HG02981 (cell line): ENCODE measurements at regions not wholly inside any gene's neighbourhood (a gene's known extent, or its start where the extent isn't known, plus 50 kb on each side); places are given as distances from the start of the nearest gene placed in this dataset.

ENCODE experiments used
- ATAC-seq: cut with Tn5 transposase; IDR thresholded peaks from one replicate; pipeline ENCODE4 v1.9.1; 2021; ENCODE audit warnings: mild to moderate bottlenecking, moderate library complexity; ENCODE audit not compliant: unreplicated experiment

GRCh38 chr12:25712169-25712568 lies 159.1 kb upstream of the LMNTD1 start:
- peak; percentile 35 for ATAC-seq

- peak; percentile 99 for ATAC-seq
These were observed 160.2 kb upstream of the LMNTD1 start for GRCh38 chr12:25713264-25713663.

DNA sequence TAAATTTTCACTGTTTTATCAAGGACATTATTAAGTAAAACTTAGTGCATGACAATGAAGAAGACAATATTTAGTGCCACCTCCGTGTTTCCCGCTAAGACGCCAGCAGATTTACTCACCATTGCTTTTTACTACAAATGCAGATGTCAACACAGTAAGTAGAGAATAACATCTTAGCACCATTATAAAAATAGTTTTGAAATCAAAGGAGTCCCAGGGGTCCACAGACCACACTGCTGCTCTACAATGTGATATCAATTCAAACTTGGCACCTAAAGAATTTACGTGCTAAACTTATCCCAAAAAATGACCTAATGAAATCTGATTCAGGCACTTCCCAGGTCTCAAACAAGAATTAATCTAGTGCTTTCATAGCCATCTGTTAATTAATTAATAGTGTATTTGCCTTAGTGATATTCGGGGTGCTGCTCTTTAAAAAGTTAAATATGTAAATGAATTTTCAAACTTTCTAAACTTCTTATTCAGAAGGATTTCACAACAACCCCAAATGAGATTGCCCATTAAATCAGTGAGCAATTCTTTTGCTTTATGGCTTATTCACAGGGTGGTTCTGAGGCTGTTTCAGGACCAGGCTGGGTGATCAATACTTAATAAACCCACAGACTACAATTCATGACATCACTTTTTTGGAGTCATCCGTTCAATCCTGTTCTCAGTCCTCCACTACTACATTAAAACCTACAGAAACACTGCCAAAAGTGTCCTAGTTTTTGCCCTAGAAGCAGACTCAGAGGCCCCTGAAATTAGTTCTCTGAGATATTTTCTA lies 161.3 kb upstream of the LMNTD1 start:
- no peak for ATAC-seq

- no peak for ATAC-seq
These were observed 162.0 kb upstream of the LMNTD1 start for GRCh38 chr12:25715102-25715501.

DNA sequence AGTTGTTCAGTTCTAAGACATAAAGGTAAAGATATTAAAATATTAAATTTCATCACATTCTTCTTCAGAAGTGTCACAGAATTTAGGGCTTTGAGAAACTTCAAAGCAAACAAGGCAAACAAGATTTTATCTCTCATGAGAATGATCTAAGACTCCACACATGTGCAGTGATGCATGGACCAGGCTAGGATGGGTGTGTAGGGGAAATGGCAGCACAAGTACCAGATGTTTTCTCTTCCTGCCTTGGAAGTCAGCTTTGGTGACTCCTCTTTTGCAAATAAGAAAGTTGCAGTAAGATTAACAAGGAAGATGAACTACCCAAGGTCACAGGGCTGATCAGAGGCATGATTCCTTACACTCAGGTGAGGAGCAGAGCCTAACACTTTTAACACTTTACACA lies 163.8 kb upstream of the LMNTD1 start:
- ATAC-seq = no peak

GRCh38 chr12:25717552-25717951 lies 164.5 kb upstream of the LMNTD1 start:
- no peak for ATAC-seq

GRCh38 chr12:25718081-25718731 lies 165.1 kb upstream of the LMNTD1 start:
- ATAC-seq = no peak

GRCh38 chr12:25719505-25719904 lies 166.4 kb upstream of the LMNTD1 start:
- no peak for ATAC-seq

- ATAC-seq = no peak
These were observed 170.3 kb upstream of the LMNTD1 start for GRCh38 chr12:25723336-25723735.

DNA sequence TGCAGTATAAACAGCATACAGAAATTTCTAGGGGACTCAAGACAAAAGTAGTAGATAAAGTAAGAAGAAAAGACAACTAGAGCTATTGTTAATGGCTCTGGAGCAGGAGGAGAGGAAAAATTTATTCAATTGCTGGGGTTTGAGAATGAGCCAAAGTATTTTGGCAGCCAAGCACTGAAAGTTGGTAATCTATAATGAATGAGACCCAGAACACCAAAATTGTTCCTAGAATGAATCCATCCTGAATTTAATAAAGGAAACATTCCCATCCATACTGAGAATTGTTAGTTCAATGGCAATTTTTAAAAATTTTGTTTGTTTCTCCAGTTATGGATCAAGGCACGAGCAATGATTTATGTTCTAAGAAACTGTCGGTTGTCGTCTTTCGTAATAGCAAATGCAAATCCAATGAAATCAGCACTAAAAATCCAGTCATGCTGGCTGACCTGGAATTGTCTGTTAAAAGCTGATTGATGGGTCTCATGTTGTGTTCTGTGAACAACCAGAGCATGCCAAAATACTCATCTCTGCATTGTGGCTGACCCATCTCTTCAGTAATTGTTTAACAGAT lies 170.9 kb upstream of the LMNTD1 start:
- ATAC-seq = no peak

GRCh38 chr12:25725470-25725869 lies 172.4 kb upstream of the LMNTD1 start:
- no peak for ATAC-seq

- no peak for ATAC-seq
These were observed 172.8 kb upstream of the LMNTD1 start for GRCh38 chr12:25725931-25726330.

- ATAC-seq = no peak
These were observed 175.0 kb upstream of the LMNTD1 start for GRCh38 chr12:25728056-25728595.

GRCh38 chr12:25730489-25731349 lies 177.6 kb upstream of the LMNTD1 start:
- ATAC-seq = no peak

DNA sequence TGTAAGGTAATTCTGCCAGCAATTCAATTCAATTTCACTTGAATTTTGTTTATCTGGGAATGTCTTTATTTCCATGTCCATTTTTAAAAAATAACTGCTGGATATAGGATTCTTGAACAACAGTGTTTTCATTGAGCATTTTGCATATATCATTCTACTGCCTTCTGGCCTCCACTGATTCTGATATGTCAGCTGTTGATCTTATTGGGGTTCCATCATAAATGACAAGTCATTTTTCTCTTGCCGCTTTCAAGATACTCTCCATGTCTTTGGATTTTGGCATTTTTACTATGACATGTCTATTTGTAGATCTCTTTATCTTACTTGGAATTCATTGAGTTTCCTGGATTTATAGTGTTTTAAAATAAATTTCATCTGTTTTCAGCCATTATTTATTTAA lies 180.5 kb upstream of the LMNTD1 start:
- no peak for ATAC-seq

DNA sequence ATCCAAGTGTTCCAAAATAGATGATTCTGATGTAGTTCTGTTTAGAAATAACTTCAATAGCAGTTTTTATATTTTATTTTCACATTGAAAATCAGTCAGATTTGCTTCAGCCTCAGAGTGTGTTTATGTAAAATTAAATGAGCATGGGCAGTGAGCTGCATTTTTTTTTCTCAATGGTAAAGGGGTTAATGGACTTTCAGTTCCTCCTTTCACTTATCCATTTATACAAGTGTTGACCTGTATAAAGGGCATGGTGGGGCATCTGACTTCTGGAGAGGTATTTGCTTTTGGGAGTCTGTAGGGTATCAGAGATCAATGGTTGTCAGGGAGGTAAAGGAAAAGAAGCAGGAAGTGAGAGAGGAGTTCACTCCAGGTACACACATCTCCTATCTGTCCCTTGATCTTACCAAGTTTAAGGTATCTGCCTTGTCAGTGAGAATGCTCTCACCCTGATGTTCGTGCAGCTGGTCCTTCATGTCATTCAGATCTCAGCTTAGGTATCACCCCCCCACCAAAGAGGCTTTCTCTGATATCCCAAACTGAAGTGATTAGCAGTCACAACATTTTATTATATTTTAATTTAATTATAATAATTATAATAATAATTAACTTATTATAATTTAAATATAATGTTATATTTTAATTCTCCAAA lies 181.6 kb upstream of the LMNTD1 start:
- peak; percentile 62 for ATAC-seq

DNA sequence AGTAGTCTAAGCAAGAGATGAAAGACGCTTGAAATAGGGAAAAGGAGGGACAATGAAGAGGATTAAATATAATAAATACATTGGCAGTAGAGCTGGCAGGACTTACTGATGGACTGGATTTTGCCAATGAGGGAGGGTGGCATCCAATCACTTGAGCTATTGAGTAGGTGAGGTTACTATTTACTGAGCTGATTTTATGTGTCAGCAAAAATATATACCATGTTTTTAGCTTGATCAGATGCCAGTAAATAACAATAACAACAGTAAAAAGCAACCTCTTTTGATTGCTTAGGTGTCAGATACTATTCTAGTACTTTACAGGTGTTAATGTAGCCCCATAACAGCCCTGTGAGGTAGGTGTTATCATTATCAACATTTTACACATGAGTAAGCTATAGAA lies 187.5 kb upstream of the LMNTD1 start:
- ATAC-seq = no peak

DNA sequence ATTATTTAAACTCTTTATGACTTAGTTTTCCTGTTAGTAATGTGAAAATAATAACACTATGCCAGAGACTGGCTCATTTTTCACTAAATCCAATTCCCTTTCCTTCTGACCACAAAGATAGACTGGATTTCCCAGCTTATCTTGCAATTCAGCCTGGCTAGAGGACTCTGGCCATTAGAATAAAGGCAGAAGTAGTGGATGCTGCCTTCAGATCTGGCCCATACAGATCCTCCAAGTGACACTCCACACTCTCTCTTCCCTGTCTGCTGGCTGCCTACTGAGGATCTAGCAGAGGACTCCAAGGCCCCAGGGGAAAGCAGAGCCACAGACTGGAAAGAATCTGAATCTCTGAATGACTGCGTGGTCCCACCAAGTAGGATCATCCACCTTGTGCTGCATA lies 188.8 kb upstream of the LMNTD1 start:
- ATAC-seq = no peak

- no peak for ATAC-seq
These were observed 190.7 kb upstream of the LMNTD1 start for GRCh38 chr12:25743679-25744215.

- no peak for ATAC-seq
These were observed 191.2 kb upstream of the LMNTD1 start for GRCh38 chr12:25744313-25744712.
